IMR-90 (cell line): ENCODE measurements at regions not wholly inside any gene's neighbourhood (a gene's known extent, or its start where the extent isn't known, plus 50 kb on each side); places are given as distances from the start of the nearest gene placed in this dataset.

Experiments
- ATAC-seq: fragments of 200-7000 bp; cut with Tn5 transposase; 2 replicates; pipeline ENCODE4 v1.9.1; 2020; ENCODE audit warnings: low read depth, mild to moderate bottlenecking, moderate library complexity
- BruUV-seq: library from RNA; stranded (reverse); fragments of 400-500 nt; replicated peaks from 2 replicates; lab custom pipeline; 2021; lab: Mats Ljungman, UMichigan
- CTCF ChIA-PET: fragments of 300-600 bp; formaldehyde crosslinking; extraction: SDS; loops from one replicate; lab custom pipeline; 2021; ENCODE audit warnings: antibody characterized with exemption; lab: Yijun Ruan, JAX
- POLR2A ChIA-PET: fragments of 300-600 bp; sonication (Branson Sonifier 250); formaldehyde crosslinking; loops from one replicate; lab custom pipeline; 2022; ENCODE audit warnings: antibody characterized with exemption; ENCODE audit not compliant: unreplicated experiment; lab: Charles Lee
- DNase-seq: peaks from one replicate; pipeline ENCODE4 v3.0.0; 2013
- H2AFZ ChIP-seq: replicated peaks from 2 replicates; pipeline ENCODE3; 2013; ENCODE audit warnings: low read length, mild to moderate bottlenecking; ENCODE audit not compliant: poor library complexity
- H2AK5ac ChIP-seq: 2 replicates; pipeline ENCODE4 v1.6.1; 2013; ENCODE audit warnings: low read depth, low read length, inconsistent platforms
- H2AK9ac ChIP-seq: replicated peaks from 2 replicates; pipeline ENCODE3; 2013; ENCODE audit warnings: mild to moderate bottlenecking, low read depth, low read length, moderate library complexity; ENCODE audit not compliant: poor library complexity
- H2BK120ac ChIP-seq: 2 replicates; pipeline ENCODE4 v1.6.1; 2013; ENCODE audit warnings: low read depth, low read length, inconsistent platforms
- H2BK15ac ChIP-seq: 3 replicates; pipeline ENCODE4 v1.6.1; 2013; ENCODE audit warnings: low read depth, low read length, inconsistent platforms
- H2BK20ac ChIP-seq: 2 replicates; pipeline ENCODE4 v1.6.1; 2013; ENCODE audit warnings: low read depth, mild to moderate bottlenecking, inconsistent platforms, low read length, moderate library complexity
- H2BK5ac ChIP-seq: 2 replicates; pipeline ENCODE4 v1.6.1; 2013; ENCODE audit warnings: mild to moderate bottlenecking, low read depth, low read length, inconsistent platforms; ENCODE audit not compliant: poor library complexity, severe bottlenecking
- H3K14ac ChIP-seq: replicated peaks from 2 replicates; pipeline ENCODE4 v1.6.1; 2013; ENCODE audit warnings: low read depth, low read length, inconsistent platforms
- H3K18ac ChIP-seq: 2 replicates; pipeline ENCODE4 v1.6.1; 2013; ENCODE audit warnings: low read depth, low read length, control low read depth
- H3K23ac ChIP-seq: 2 replicates; pipeline ENCODE4 v1.6.1; 2013; ENCODE audit warnings: low read depth, low read length, inconsistent platforms
- H3K27ac ChIP-seq: 2 replicates; pipeline ENCODE4 v1.5.1; 2013; ENCODE audit warnings: mild to moderate bottlenecking, control low read depth, low read length; ENCODE audit not compliant: insufficient read depth
- H3K27me3 ChIP-seq: 2 replicates; pipeline ENCODE4 v1.6.1; 2013; ENCODE audit warnings: low read length; ENCODE audit not compliant: control insufficient read depth, insufficient read depth
- H3K36me3 ChIP-seq: 2 replicates; pipeline ENCODE4 v1.6.1; 2013; ENCODE audit warnings: low read length, mixed read lengths; ENCODE audit not compliant: control insufficient read depth, insufficient read depth
- H3K4ac ChIP-seq: 2 replicates; pipeline ENCODE4 v1.6.1; 2013; ENCODE audit warnings: low read depth, low read length, inconsistent platforms
- H3K4me1 ChIP-seq: 2 replicates; pipeline ENCODE4 v1.6.1; 2013; ENCODE audit warnings: low read length, mixed read lengths; ENCODE audit not compliant: control insufficient read depth, insufficient read depth
- H3K4me2 ChIP-seq: 2 replicates; pipeline ENCODE4 v1.6.1; 2013; ENCODE audit warnings: low read depth, mild to moderate bottlenecking, control low read depth, low read length, moderate library complexity
- H3K4me3 ChIP-seq: 2 replicates; pipeline ENCODE4 v1.5.1; 2013; ENCODE audit warnings: low read depth, mild to moderate bottlenecking, control low read depth, low read length, moderate library complexity; ENCODE audit not compliant: insufficient read depth
- H3K56ac ChIP-seq: 2 replicates; pipeline ENCODE4 v1.6.1; 2013; ENCODE audit warnings: low read length, inconsistent platforms; ENCODE audit not compliant: insufficient read depth; ENCODE audit errors: extremely low read depth
- H3K79me1 ChIP-seq, 2 experiments: 2 replicates each; pipeline ENCODE4 v1.6.1; 2013; ENCODE audit warnings: low read length in 2 of 2, inconsistent platforms in 1 of 2, low read depth in 1 of 2
- H3K9ac ChIP-seq: 2 replicates; pipeline ENCODE4 v1.6.1; 2013; ENCODE audit warnings: low read depth, low read length, control low read depth
- H3K9me1 ChIP-seq: 2 replicates; pipeline ENCODE4 v1.6.1; 2013; ENCODE audit warnings: low read length, inconsistent platforms; ENCODE audit not compliant: insufficient read depth
- H3K9me3 ChIP-seq: 2 replicates; pipeline ENCODE4 v1.6.1; 2013; ENCODE audit warnings: low read length; ENCODE audit not compliant: control insufficient read depth, insufficient read depth
- H4K20me1 ChIP-seq: 2 replicates; pipeline ENCODE4 v1.6.1; 2013; ENCODE audit warnings: low read length, inconsistent platforms; ENCODE audit not compliant: insufficient read depth
- H4K5ac ChIP-seq: 2 replicates; pipeline ENCODE4 v1.6.1; 2013; ENCODE audit warnings: mild to moderate bottlenecking, low read depth, low read length, control low read depth
- H4K8ac ChIP-seq, 2 experiments: 2 replicates each; pipeline ENCODE4 v1.6.1; 2013; ENCODE audit warnings: low read depth in 2 of 2, low read length in 2 of 2, control low read depth in 1 of 2, inconsistent platforms in 1 of 2
- H4K91ac ChIP-seq: 2 replicates; pipeline ENCODE4 v1.6.1; 2013; ENCODE audit warnings: low read depth, low read length, inconsistent platforms; ENCODE audit not compliant: insufficient read depth
- CHD1 ChIP-seq: IDR thresholded peaks from 2 replicates; pipeline ENCODE4 v1.6.1; 2012; ENCODE audit warnings: low read depth, low read length, improper control_type of control experiment
- MAFK ChIP-seq: IDR thresholded peaks from 2 replicates; pipeline ENCODE4 v1.6.1; 2012; ENCODE audit warnings: low read depth, low read length, improper control_type of control experiment
- MAZ ChIP-seq: IDR thresholded peaks from 2 replicates; pipeline ENCODE4 v1.6.1; 2012; ENCODE audit warnings: low read depth, mild to moderate bottlenecking, low read length, improper control_type of control experiment, moderate library complexity, borderline replicate concordance
- MXI1 ChIP-seq: IDR thresholded peaks from 2 replicates; pipeline ENCODE4 v1.6.1; 2012; ENCODE audit warnings: low read depth, mild to moderate bottlenecking, low read length, moderate library complexity, borderline replicate concordance
- POLR2A ChIP-seq: IDR thresholded peaks from 2 replicates; pipeline ENCODE4 v1.6.1; 2012; ENCODE audit warnings: mild to moderate bottlenecking, low read depth, low read length
- RAD21 ChIP-seq: IDR thresholded peaks from 2 replicates; pipeline ENCODE4 v1.6.1; 2012; ENCODE audit warnings: low read length, improper control_type of control experiment
- RCOR1 ChIP-seq: IDR thresholded peaks from 2 replicates; pipeline ENCODE4 v1.6.1; 2012; ENCODE audit warnings: mild to moderate bottlenecking, low read length, improper control_type of control experiment; ENCODE audit not compliant: insufficient replicate concordance
- RFX5 ChIP-seq: IDR thresholded peaks from 2 replicates; pipeline ENCODE4 v1.8.0; 2012; ENCODE audit warnings: low read depth, mild to moderate bottlenecking, low read length, moderate library complexity
- SMC3 ChIP-seq: fragments of 150-350 bp; IDR thresholded peaks from 2 replicates; pipeline ENCODE4 v1.6.1; 2016; ENCODE audit warnings: low read depth, mild to moderate bottlenecking, antibody characterized with exemption, low read length, moderate library complexity
- USF2 ChIP-seq: fragments of 150-350 bp; IDR thresholded peaks from 2 replicates; pipeline ENCODE4 v1.6.1; 2017; ENCODE audit warnings: mild to moderate bottlenecking, antibody characterized with exemption, low read length, low read depth
- dilution Hi-C: fragments of 300-500 bp; cut with HindIII; formaldehyde crosslinking; loops from one replicate; pipeline ENCODE4 v1.14.3; 2018; ENCODE audit warnings: low sequenced_read_pairs; ENCODE audit not compliant: unreplicated experiment
- in situ Hi-C: fragments of 300-500 bp; cut with MboI; formaldehyde crosslinking; loops from 3 replicates; pipeline ENCODE4 v1.14.3; 2019; ENCODE audit warnings: low sequenced_read_pairs, inconsistent platforms, mixed read lengths
- intact Hi-C: fragments of 100-400 bp; cut with micrococcal nuclease; formaldehyde crosslinking; loops from 2 replicates; pipeline ENCODE4 v1.10.0; 2022
- TF ChIP-seq, protein P1 (sequence below): fragments of 150-350 bp; IDR thresholded peaks from 2 replicates; pipeline ENCODE4 v1.6.1; 2016; ENCODE audit warnings: low read depth, mild to moderate bottlenecking, low read length, moderate library complexity, borderline replicate concordance
- TF ChIP-seq, protein P2 (sequence below): conservative IDR thresholded peaks from 2 replicates; pipeline ENCODE4 v1.5.1; 2012; ENCODE audit warnings: mild to moderate bottlenecking, low read depth, low read length, improper control_type of control experiment

GRCh38 chr6:74181471-74181870 is 485.5 kb downstream of the CD109 start:
- ChIA-PET POLR2A (no interaction called here), CTCF (no interaction called here)
- Histone ChIP-seq H3K4me1 (no peaks in the 10 kb centered on the region), H3K9ac (no peak overlapping the region), H4K8ac (no peak overlapping the region), H3K18ac (no peak overlapping the region), H2BK20ac (no peak overlapping the region), H2AFZ (no peak overlapping the region), H3K79me1 (no peaks in the 10 kb centered on the region), H3K36me3 (no peaks in the 10 kb centered on the region), H2BK120ac (no peak overlapping the region), H3K56ac (no peak overlapping the region), H4K5ac (no peak overlapping the region), H3K27me3 (no peaks in the 10 kb centered on the region), H2BK5ac (no peak overlapping the region), H4K91ac (no peak overlapping the region), H2AK9ac (no peak overlapping the region), H3K27ac (no peak overlapping the region), H2BK15ac (no peak overlapping the region), H4K20me1 (no peaks in the 10 kb centered on the region), H3K14ac (no peak overlapping the region), H3K23ac (no peak overlapping the region), H3K4ac (no peak overlapping the region), H3K4me3 (no peak overlapping the region), H3K9me3 (no peaks in the 10 kb centered on the region; the same call in 1 of the 2 replicates), H3K4me2 (no peak overlapping the region), H2AK5ac (no peak overlapping the region), H3K9me1 (no peaks in the 10 kb centered on the region; the same call in 1 of the 2 replicates)
- in situ Hi-C loops (no loop called here), dilution Hi-C loops (no loop called here), intact Hi-C loops (no loop called here)
- no peak for TF ChIP-seq SMC3
- TF ChIP-seq MXI1, result no peak
- TF ChIP-seq USF2, result no peak
- TF ChIP-seq RAD21, result no peak
- TF ChIP-seq POLR2A, result no peak
- no peak for TF ChIP-seq CHD1
- TF ChIP-seq MAFK, result no peak
- TF ChIP-seq, protein P1, sequence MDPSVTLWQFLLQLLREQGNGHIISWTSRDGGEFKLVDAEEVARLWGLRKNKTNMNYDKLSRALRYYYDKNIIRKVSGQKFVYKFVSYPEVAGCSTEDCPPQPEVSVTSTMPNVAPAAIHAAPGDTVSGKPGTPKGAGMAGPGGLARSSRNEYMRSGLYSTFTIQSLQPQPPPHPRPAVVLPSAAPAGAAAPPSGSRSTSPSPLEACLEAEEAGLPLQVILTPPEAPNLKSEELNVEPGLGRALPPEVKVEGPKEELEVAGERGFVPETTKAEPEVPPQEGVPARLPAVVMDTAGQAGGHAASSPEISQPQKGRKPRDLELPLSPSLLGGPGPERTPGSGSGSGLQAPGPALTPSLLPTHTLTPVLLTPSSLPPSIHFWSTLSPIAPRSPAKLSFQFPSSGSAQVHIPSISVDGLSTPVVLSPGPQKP, result no peak
- no peak for TF ChIP-seq MAZ
- TF ChIP-seq RFX5, result no peak
- TF ChIP-seq RCOR1, result no peak
- TF ChIP-seq, protein P2, sequence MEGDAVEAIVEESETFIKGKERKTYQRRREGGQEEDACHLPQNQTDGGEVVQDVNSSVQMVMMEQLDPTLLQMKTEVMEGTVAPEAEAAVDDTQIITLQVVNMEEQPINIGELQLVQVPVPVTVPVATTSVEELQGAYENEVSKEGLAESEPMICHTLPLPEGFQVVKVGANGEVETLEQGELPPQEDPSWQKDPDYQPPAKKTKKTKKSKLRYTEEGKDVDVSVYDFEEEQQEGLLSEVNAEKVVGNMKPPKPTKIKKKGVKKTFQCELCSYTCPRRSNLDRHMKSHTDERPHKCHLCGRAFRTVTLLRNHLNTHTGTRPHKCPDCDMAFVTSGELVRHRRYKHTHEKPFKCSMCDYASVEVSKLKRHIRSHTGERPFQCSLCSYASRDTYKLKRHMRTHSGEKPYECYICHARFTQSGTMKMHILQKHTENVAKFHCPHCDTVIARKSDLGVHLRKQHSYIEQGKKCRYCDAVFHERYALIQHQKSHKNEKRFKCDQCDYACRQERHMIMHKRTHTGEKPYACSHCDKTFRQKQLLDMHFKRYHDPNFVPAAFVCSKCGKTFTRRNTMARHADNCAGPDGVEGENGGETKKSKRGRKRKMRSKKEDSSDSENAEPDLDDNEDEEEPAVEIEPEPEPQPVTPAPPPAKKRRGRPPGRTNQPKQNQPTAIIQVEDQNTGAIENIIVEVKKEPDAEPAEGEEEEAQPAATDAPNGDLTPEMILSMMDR, result no peak
- BruUV-seq, result no TSS peak
- no peak for DNase-seq
- no peak for ATAC-seq
